HFF-Myc (cell line): ENCODE measurements at regions not wholly inside any gene's neighbourhood (a gene's known extent, or its start where the extent isn't known, plus 50 kb on each side); places are given as distances from the start of the nearest gene placed in this dataset.

Experiments
- DNase-seq: peaks from one replicate; pipeline ENCODE4 v3.0.0-alpha.2; 2011; ENCODE audit warnings: low read depth; ENCODE audit errors: extremely low read depth
- H3K4me3 ChIP-seq: replicated peaks from 2 replicates; pipeline ENCODE4 v1.5.1; 2011; ENCODE audit warnings: low read depth, mild to moderate bottlenecking, control low read depth, low read length
- TF ChIP-seq, protein P1 (sequence below): IDR thresholded peaks from 2 replicates; pipeline ENCODE4 v1.5.1; 2012; ENCODE audit warnings: mild to moderate bottlenecking, low read depth, low read length, control low read depth; ENCODE audit errors: missing control alignments

DNA sequence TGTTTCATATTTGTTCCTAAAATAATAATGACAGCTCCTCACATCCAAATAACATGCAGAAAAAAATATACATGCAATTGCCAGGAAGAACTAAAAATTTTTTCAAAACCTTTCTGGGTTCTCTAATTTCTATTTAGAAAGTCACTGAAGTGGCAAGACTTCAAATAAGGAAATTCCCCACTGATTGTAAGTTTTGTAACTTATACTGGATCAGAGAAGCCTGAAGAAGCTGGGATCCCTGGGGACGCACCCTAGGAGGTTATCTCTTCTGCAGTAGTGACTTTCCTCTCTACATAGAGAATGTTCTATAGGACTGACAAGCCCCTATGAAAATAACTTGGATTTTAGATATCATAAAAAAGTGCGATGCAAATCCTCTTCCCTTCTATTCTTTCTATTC is 182.6 kb downstream of the MRPL39 start:
- TF ChIP-seq, protein P1, sequence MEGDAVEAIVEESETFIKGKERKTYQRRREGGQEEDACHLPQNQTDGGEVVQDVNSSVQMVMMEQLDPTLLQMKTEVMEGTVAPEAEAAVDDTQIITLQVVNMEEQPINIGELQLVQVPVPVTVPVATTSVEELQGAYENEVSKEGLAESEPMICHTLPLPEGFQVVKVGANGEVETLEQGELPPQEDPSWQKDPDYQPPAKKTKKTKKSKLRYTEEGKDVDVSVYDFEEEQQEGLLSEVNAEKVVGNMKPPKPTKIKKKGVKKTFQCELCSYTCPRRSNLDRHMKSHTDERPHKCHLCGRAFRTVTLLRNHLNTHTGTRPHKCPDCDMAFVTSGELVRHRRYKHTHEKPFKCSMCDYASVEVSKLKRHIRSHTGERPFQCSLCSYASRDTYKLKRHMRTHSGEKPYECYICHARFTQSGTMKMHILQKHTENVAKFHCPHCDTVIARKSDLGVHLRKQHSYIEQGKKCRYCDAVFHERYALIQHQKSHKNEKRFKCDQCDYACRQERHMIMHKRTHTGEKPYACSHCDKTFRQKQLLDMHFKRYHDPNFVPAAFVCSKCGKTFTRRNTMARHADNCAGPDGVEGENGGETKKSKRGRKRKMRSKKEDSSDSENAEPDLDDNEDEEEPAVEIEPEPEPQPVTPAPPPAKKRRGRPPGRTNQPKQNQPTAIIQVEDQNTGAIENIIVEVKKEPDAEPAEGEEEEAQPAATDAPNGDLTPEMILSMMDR, result no peak

DNA sequence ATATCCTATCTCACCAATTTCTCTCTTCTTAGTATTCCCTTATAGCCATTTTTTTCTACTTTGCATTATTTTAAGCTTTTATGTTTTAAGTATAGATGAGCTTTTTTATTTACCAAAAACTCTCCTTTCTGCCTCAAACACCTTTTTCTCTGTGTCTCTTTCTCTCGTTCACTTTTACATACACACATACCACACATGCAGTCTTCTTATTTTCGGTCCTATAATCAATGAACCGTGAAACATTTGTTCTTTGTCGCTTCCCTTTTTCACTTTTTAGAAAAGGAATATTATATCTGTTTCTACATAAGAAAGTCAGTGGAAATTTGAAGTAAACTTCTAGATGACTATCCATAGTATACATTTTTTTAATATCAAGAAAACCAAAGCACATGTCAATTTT is 183.2 kb downstream of the MRPL39 start:
- H3K4me3 ChIP-seq, result no peak overlapping the region
- DNase-seq, result no peak
- TF ChIP-seq, protein P1, result no peak

More for the DNA sequence above, 182.6 kb downstream of the MRPL39 start:
- no peak overlapping the region for H3K4me3 ChIP-seq
- DNase-seq, result no peak

DNA sequence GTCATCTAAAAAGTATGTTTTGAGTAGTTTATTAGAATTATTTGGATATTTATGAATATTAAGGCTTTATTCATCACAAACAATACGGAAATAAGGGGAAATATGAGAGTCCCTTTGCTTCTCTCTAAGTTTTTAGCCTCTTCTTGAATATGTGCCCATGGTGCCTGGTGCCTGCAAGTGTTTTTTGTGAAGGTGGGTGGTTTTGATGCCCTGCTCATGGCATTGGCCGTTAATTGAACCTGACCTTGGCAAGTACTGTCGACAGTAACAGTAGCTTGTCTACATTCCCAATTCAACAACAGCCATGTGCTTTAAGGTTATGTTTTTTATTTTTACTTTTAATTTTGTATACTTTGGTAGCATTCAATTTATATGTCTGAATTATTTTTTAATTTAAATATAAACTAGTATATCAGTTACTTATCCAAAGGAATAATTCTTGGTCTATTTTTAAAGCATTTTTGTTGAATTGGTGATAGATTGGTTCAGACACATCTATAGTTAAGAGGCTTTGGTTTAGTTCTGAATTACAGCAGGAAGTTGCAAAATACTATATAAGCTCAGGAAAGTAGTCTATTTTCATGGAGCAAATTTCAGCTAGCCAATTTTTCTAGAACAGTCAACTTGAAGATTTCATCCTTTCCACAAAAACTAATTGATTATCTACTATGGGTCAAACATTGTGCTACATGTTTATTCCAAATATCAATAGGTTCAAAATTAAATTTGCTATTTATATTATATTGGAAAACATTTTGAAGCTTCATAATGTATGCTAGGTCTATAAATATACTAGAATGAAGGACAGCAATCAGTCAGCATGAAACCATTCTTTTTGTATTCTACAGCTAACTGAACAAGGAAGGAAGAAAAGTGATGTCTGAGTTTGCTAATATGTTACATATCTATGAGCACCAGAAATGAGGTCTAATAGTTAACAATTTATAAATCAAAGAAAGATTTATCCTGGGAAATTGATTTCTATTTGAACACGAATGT is 184.4 kb downstream of the MRPL39 start:
- TF ChIP-seq, protein P1, result no peak
- H3K4me3 ChIP-seq, result no peak overlapping the region
- DNase-seq, result no peak

DNA sequence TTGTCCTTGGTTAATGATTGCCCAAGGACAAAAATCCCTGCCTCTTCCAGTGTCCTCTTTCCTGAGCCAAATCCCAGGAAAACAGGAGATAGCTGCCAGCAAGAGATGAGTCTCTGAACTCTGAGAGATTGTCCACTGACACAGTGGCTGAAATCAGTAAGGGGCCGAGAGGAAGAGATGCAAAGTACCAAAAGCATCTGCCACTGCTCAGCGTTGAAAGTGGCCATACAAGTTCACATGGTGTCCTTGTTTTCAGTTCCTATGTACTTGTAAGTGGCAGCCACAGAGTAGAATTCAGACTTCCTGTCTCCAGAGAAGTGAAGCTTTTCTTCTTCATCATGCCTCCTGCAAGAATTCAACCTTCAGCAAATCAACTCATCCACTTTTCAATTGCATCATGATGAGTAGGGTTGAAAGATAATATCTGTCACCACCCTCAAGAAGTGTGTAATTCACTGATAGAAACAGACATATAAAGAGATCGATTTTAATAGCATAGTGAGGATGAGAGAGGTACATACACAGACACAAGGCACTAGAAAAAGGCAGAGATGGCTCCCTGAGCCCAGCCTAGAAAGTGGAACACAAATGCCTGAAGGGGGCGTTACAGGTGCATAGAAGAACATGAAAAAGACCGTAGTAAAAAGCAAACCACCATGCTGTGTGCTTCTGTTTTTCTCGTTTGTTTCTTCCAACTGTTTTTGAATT is 185.8 kb downstream of the MRPL39 start:
- TF ChIP-seq, protein P1, result peak; percentile 58
- no peak for DNase-seq
- no peak overlapping the region for H3K4me3 ChIP-seq

DNA sequence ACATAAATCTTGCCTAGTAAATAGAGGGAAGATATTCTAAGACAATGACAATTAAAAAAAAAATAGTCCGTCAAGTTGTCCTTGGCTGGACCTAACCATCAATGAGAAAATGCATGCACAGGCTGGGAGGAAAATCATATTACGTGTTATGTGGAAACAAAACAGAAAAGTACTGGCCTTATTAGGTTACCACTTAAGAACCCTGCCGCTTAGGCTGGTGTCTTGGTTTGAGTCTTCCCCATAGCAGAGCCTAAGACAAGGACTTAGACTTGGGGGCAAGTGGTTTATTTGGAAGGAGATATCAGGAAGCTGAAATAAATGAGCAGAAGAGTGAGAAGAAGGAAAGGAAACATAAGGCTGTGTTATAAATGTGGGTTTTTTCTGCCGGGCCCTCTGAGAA is 186.4 kb downstream of the MRPL39 start:
- no peak for DNase-seq

DNA sequence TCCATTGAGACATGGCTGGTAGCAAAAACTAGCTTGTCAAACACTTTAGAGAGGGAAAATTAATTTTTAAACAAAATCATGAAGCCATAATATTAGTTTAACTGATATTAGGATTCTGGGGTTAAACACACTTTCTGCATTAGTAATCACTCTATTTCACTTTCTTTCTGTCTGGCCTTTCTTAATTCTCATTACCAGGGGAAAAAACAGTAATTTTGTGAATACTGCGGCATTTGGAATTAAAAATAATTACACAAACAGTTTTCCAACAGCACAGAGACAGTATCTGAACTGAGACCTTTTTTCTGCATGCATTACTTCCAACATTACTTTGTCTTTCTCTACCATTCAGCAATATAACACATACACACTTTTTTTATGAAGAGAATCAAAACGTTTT is 190.6 kb downstream of the MRPL39 start:
- no peak overlapping the region for H3K4me3 ChIP-seq
- TF ChIP-seq, protein P1, result no peak
- no peak for DNase-seq

More for the DNA sequence above, 186.4 kb downstream of the MRPL39 start:
- TF ChIP-seq, protein P1, result no peak
- H3K4me3 ChIP-seq, result no peak overlapping the region
